Left lung (tissue), 4 donors: ENCODE measurements at regions not wholly inside any gene's neighbourhood (a gene's known extent, or its start where the extent isn't known, plus 50 kb on each side); places are given as distances from the start of the nearest gene placed in this dataset.

Experiments
- ATAC-seq: fragments of 200-7000 bp; cut with Tn5 transposase; one replicate; pipeline ENCODE4 v1.9.1; 2020; ENCODE audit warnings: moderate library complexity
- DNase-seq, 4 donors: peaks; one replicate each; pipeline ENCODE4 v3.0.0-alpha.2; 2013 to 2020
- H3K27ac ChIP-seq, 2 donors: fragments of 200-600 bp; sonication (generic) in 1 of 2; one replicate each; pipeline versions ENCODE4 v1.5.0 to v1.8.0; 2020 to 2021
- H3K27me3 ChIP-seq, 2 donors: fragments of 200-600 bp; sonication (generic) in 1 of 2; one replicate each; pipeline versions ENCODE4 v1.5.0 to v1.8.0; 2020 to 2021
- H3K36me3 ChIP-seq, 2 donors: fragments of 200-600 bp; sonication (generic) in 1 of 2; one replicate each; pipeline versions ENCODE4 v1.5.0 to v1.8.0; 2020 to 2021
- H3K4me1 ChIP-seq, 2 donors: fragments of 200-600 bp; one replicate each; pipeline ENCODE4 v1.8.0; 2021
- H3K4me3 ChIP-seq, 2 donors: fragments of 200-600 bp; sonication (generic) in 1 of 2; one replicate each; pipeline versions ENCODE4 v1.5.0 to v1.8.0; 2020 to 2021; ENCODE audit warnings: mild to moderate bottlenecking in 1 of 2
- H3K9me3 ChIP-seq, 2 donors: fragments of 200-600 bp; sonication (generic) in 1 of 2; one replicate each; pipeline versions ENCODE4 v1.5.0 to v1.8.0; 2020 to 2021
- intact Hi-C, 2 donors: fragments of 100-400 bp; cut with DNase I; formaldehyde crosslinking; loops; one replicate each; pipeline versions ENCODE4 v1.11.2 to v1.14.2; 2022
- TF ChIP-seq, protein P1 (sequence below), 2 donors: fragments of 200-600 bp; sonication (generic) in 1 of 2; IDR thresholded peaks; one replicate each; pipeline versions ENCODE4 v1.5.0 to v1.8.0; 2021; ENCODE audit warnings: antibody characterized with exemption in 2 of 2
- donor health status: DM: no; HTN: yes; CAD: no.
- donor health status: DM: no; HTN: no; CAD: no.

DNA sequence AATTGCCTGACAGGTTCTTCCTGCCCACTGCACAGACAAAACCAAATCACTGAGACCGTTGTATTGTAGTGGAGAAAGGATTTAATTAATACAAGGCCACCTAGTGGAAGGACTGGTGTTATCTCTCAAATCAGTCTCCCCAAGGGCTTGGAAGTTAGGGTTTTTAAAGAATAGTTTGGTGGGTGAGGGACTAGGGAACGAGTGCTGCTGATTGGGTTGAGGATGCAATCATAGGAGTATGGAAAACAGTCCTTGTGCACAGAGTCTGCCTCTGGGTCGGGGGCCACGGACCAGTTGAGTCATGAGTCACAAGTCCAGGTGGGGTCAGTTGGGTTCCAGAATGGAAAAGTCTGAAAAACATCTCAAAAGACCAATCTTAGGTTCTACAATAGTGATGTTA, 89.1 kb downstream of the B3GNT2 start:
- Histone ChIP-seq H3K4me1 (peaks cover 7 to 15% of the 10 kb centered on the region in 2 donors), H3K9me3 (peaks cover 0 to 12% of the 10 kb centered on the region in 2 donors), H3K4me3 (no peak overlapping the region), H3K27me3 (no peaks in the 10 kb centered on the region), H3K36me3 (no peaks in the 10 kb centered on the region), H3K27ac (no peak overlapping the region)
- TF ChIP-seq, protein P1, sequence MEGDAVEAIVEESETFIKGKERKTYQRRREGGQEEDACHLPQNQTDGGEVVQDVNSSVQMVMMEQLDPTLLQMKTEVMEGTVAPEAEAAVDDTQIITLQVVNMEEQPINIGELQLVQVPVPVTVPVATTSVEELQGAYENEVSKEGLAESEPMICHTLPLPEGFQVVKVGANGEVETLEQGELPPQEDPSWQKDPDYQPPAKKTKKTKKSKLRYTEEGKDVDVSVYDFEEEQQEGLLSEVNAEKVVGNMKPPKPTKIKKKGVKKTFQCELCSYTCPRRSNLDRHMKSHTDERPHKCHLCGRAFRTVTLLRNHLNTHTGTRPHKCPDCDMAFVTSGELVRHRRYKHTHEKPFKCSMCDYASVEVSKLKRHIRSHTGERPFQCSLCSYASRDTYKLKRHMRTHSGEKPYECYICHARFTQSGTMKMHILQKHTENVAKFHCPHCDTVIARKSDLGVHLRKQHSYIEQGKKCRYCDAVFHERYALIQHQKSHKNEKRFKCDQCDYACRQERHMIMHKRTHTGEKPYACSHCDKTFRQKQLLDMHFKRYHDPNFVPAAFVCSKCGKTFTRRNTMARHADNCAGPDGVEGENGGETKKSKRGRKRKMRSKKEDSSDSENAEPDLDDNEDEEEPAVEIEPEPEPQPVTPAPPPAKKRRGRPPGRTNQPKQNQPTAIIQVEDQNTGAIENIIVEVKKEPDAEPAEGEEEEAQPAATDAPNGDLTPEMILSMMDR (IDR thresholded peaks at IDR 0.05): no peak
- intact Hi-C loops: no loop called here
- ATAC-seq (no peak), DNase-seq (no peak)

DNA sequence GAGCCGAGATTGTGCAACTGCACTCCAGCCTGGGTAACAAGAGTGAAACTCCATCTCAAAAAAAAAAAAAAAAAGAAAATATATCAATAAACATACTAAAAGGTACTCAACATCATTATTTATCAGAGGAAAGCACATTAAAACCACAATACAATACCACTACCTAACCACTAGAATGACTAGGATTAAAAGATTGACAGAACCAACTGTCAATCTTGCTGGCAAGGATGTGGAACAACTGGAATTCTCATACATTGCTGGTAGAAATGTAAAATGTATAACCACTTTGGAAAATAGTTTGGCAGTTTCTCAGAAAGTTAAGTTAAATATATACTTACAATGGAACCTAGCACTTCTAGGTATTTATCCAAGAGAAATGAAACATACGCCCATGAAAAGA, 88.6 kb downstream of the B3GNT2 start:
- H3K9me3 ChIP-seq: peaks cover 0 to 12% of the 10 kb centered on the region in 2 donors
- no peaks in the 10 kb centered on the region for H3K27me3 ChIP-seq
- no peaks in the 10 kb centered on the region for H3K36me3 ChIP-seq
- no peak overlapping the region for H3K4me3 ChIP-seq
- DNase-seq (no peak), ATAC-seq (no peak)
- H3K4me1 ChIP-seq: peaks cover 7 to 15% of the 10 kb centered on the region in 2 donors
- intact Hi-C loops: no loop called here
- TF ChIP-seq, protein P1 (IDR thresholded peaks at IDR 0.05): no peak
- H3K27ac ChIP-seq: no peak overlapping the region

DNA sequence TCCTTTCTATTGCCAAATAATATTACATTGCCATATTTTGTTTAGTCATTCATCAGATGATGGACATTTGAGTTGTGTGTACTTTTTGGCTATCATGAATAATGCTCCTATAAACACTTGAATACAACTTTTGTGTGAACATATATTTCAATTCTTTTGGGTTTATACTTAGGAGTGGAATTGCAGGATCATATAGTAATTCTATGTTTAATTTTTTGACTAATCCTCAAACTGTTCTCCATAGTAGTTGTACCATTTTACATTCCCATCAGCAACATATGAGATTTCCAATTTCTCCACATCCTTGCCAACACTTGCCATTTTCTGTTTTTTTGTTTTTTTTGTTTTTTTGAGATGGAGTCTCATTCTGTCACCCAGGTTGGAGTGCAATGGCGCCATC, 87.2 kb downstream of the B3GNT2 start:
- ATAC-seq (no peak), DNase-seq (no peak)
- Histone ChIP-seq H3K27ac (no peak overlapping the region), H3K27me3 (no peaks in the 10 kb centered on the region), H3K4me1 (peaks cover 3 to 10% of the 10 kb centered on the region in 2 donors), H3K4me3 (no peak overlapping the region), H3K9me3 (peaks cover 0 to 16% of the 10 kb centered on the region in 2 donors), H3K36me3 (no peaks in the 10 kb centered on the region)
- intact Hi-C loops: no loop called here
- TF ChIP-seq, protein P1 (IDR thresholded peaks at IDR 0.05): no peak

DNA sequence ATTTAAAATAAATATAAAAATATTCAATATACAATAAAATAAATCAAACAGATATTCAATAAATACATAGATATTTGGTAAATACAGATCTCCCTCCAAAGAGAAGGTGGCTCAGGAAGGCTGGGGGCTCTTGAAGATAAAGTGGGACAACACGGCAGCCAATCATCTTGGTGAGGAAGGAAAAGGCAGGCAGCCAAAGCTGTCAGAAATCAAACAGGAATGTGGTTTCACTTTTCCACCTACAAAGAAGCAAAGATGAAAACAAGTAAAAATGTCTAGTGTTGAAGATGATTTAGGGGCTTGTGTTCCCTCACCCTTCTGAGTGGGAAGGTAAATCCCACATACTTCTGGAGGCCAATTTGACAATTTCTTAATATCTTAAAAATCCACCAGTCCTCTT, 85.7 kb downstream of the B3GNT2 start:
- no peaks in the 10 kb centered on the region for H3K4me1 ChIP-seq
- H3K27ac ChIP-seq: no peak overlapping the region
- TF ChIP-seq, protein P1 (IDR thresholded peaks at IDR 0.05): no peak
- no peaks in the 10 kb centered on the region for H3K36me3 ChIP-seq
- peaks cover 0 to 28% of the 10 kb centered on the region in 2 donors for H3K9me3 ChIP-seq
- ATAC-seq (no peak), DNase-seq (no peak)
- H3K27me3 ChIP-seq: no peaks in the 10 kb centered on the region
- intact Hi-C loops: no loop called here
- no peak overlapping the region for H3K4me3 ChIP-seq

DNA sequence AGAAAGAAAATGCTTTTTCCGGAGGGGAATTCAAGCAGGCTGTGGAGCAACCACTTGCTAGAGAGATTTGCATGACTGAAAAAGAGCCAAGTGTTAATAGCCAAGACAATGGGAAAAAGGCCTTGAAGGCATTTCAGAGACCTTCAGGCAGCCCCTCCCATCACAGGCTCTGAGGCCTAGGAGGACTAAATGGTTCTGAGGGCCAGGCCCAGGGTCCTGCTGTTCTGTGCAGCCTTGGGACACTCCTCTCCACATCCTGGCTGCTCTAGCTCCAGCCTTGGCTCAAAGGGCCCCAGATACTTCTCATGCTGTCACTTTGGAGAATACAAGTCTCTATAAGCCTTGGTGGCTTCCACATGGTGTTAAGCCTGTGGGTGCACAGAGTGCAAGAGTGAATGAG, 81.8 kb downstream of the B3GNT2 start:
- Histone ChIP-seq H3K27ac (no peak overlapping the region), H3K36me3 (no peaks in the 10 kb centered on the region), H3K9me3 (peaks cover 0 to 16% of the 10 kb centered on the region in 2 donors), H3K4me3 (no peak overlapping the region), H3K4me1 (no peaks in the 10 kb centered on the region), H3K27me3 (no peaks in the 10 kb centered on the region)
- no peak for DNase-seq
- TF ChIP-seq, protein P1 (IDR thresholded peaks at IDR 0.05): no peak
- no peak for ATAC-seq
- intact Hi-C loops: no loop called here
